SU-DHL-6 (cell line): ENCODE measurements at regions not wholly inside any gene's neighbourhood (a gene's known extent, or its start where the extent isn't known, plus 50 kb on each side); places are given as distances from the start of the nearest gene placed in this dataset.

Experiments
- H2AFZ ChIP-seq: fragments of 200-600 bp; sonication (generic); 2 replicates; pipeline ENCODE4 v1.6.1; 2014; ENCODE audit warnings: low read depth, mild to moderate bottlenecking, moderate library complexity, mixed read lengths, antibody characterized with exemption, low read length; ENCODE audit not compliant: severe bottlenecking
- H3F3A ChIP-seq: fragments of 200-600 bp; shearing (Covaris generic); 2 replicates; pipeline ENCODE4 v1.6.0; 2016; ENCODE audit warnings: antibody characterized with exemption, mild to moderate bottlenecking; ENCODE audit not compliant: insufficient read depth
- H3K27ac ChIP-seq: fragments of 200-600 bp; sonication (generic); 2 replicates; pipeline ENCODE4 v1.5.1; 2016; ENCODE audit warnings: low read depth, mild to moderate bottlenecking, low read length, moderate library complexity, mixed read lengths
- H3K27me3 ChIP-seq: fragments of 200-600 bp; sonication (generic), shearing (Covaris generic); 2 replicates; pipeline ENCODE4 v1.6.0; 2014; ENCODE audit warnings: mild to moderate bottlenecking, low read length
- H3K36me3 ChIP-seq: fragments of 200-600 bp; sonication (generic); 2 replicates; pipeline ENCODE4 v1.6.1; 2014; ENCODE audit warnings: mild to moderate bottlenecking, low read length, mixed read lengths
- H3K4me2 ChIP-seq: fragments of 300-600, 200-600 bp; shearing (Covaris generic), sonication (generic); 2 replicates; pipeline ENCODE4 v1.6.0; 2014; ENCODE audit warnings: low read length, low read depth, mild to moderate bottlenecking; ENCODE audit not compliant: poor library complexity, severe bottlenecking
- H3K4me3 ChIP-seq: fragments of 200-600 bp; sonication (generic); 2 replicates; pipeline ENCODE4 v1.5.1; 2014; ENCODE audit warnings: antibody characterized with exemption, low read length, mild to moderate bottlenecking, mixed read lengths; ENCODE audit not compliant: insufficient read depth, poor library complexity, severe bottlenecking
- H3K79me2 ChIP-seq: fragments of 200-600 bp; sonication (generic); 2 replicates; pipeline ENCODE4 v1.6.1; 2014; ENCODE audit warnings: mild to moderate bottlenecking, low read length, moderate library complexity; ENCODE audit not compliant: insufficient read depth
- H3K9ac ChIP-seq: fragments of 200-600 bp; sonication (generic); 2 replicates; pipeline ENCODE4 v1.7.0; 2014; ENCODE audit warnings: mild to moderate bottlenecking, low read length
- H3K9me2 ChIP-seq: fragments of 200-600 bp; sonication (generic); replicated peaks from 2 replicates; pipeline ENCODE4 v1.6.1; 2014; ENCODE audit warnings: low read length; ENCODE audit not compliant: insufficient read depth
- H3K9me3 ChIP-seq: fragments of 200-600 bp; sonication (generic); 2 replicates; pipeline ENCODE4 v1.6.1; 2014; ENCODE audit warnings: low read length, mixed read lengths; ENCODE audit not compliant: insufficient read depth
- H4K20me1 ChIP-seq: fragments of 200-600 bp; sonication (generic); 2 replicates; pipeline ENCODE4 v1.6.1; 2014; ENCODE audit warnings: low read depth, mild to moderate bottlenecking, antibody characterized with exemption, low read length, moderate library complexity, mixed read lengths
- CTCF ChIP-seq: fragments of 200-600 bp; sonication (generic); IDR thresholded peaks from one replicate; pipeline ENCODE4 v1.5.1; 2017; ENCODE audit warnings: antibody characterized with exemption, mild to moderate bottlenecking, low read length, moderate library complexity; ENCODE audit not compliant: insufficient read depth, poor library complexity, severe bottlenecking
- EZH2phosphoT487 ChIP-seq: fragments of 200-600 bp; sonication (generic), shearing (Covaris generic); conservative IDR thresholded peaks from 2 replicates; pipeline ENCODE4 v1.6.1; 2018; ENCODE audit warnings: mild to moderate bottlenecking, antibody characterized with exemption, low read length, moderate library complexity, mixed read lengths

GRCh38 chr2:145166731-145167302 is 646.9 kb upstream of the ZEB2 start:
- H4K20me1 ChIP-seq: no peaks in the 10 kb centered on the region
- no peak overlapping the region for H3K4me3 ChIP-seq
- no peak overlapping the region for H3K9ac ChIP-seq
- no peak overlapping the region for H2AFZ ChIP-seq
- H3K27ac ChIP-seq: no peak overlapping the region
- no peaks in the 10 kb centered on the region for H3K27me3 ChIP-seq
- no peaks in the 10 kb centered on the region for H3K9me3 ChIP-seq
- TF ChIP-seq EZH2phosphoT487: no peak
- TF ChIP-seq CTCF: no peak
- no peaks in the 10 kb centered on the region for H3F3A ChIP-seq
- no peak overlapping the region for H3K4me2 ChIP-seq
- H3K9me2 ChIP-seq: no peaks in the 10 kb centered on the region
- no peaks in the 10 kb centered on the region for H3K36me3 ChIP-seq
- no peaks in the 10 kb centered on the region for H3K79me2 ChIP-seq

GRCh38 chr2:145161656-145162055 is 641.7 kb upstream of the ZEB2 start:
- H3K9me3 ChIP-seq: no peaks in the 10 kb centered on the region
- no peaks in the 10 kb centered on the region for H4K20me1 ChIP-seq
- no peaks in the 10 kb centered on the region for H3K36me3 ChIP-seq
- H3K79me2 ChIP-seq: no peaks in the 10 kb centered on the region
- no peaks in the 10 kb centered on the region for H3K27me3 ChIP-seq
- no peak overlapping the region for H3K27ac ChIP-seq
- H3K9ac ChIP-seq: no peak overlapping the region
- no peaks in the 10 kb centered on the region for H3K9me2 ChIP-seq
- no peak overlapping the region for H3K4me3 ChIP-seq
- H2AFZ ChIP-seq: no peak overlapping the region
- H3K4me2 ChIP-seq: no peak overlapping the region
- TF ChIP-seq EZH2phosphoT487 (no peak), CTCF (no peak)
- H3F3A ChIP-seq: no peaks in the 10 kb centered on the region

GRCh38 chr2:145160855-145161254 is 640.9 kb upstream of the ZEB2 start:
- H3K9ac ChIP-seq: no peak overlapping the region
- H3K27ac ChIP-seq: no peak overlapping the region
- no peaks in the 10 kb centered on the region for H4K20me1 ChIP-seq
- H3K36me3 ChIP-seq: no peaks in the 10 kb centered on the region
- no peak overlapping the region for H3K4me3 ChIP-seq
- H3K9me2 ChIP-seq: no peaks in the 10 kb centered on the region
- no peaks in the 10 kb centered on the region for H3K79me2 ChIP-seq
- H3F3A ChIP-seq: no peaks in the 10 kb centered on the region
- TF ChIP-seq CTCF (no peak), EZH2phosphoT487 (no peak)
- no peak overlapping the region for H2AFZ ChIP-seq
- no peaks in the 10 kb centered on the region for H3K27me3 ChIP-seq
- no peak overlapping the region for H3K4me2 ChIP-seq
- no peaks in the 10 kb centered on the region for H3K9me3 ChIP-seq
